GM19351 (cell line): ENCODE measurements at regions not wholly inside any gene's neighbourhood (a gene's known extent, or its start where the extent isn't known, plus 50 kb on each side); places are given as distances from the start of the nearest gene placed in this dataset.
"Not testable (repeated sequence)": the region's sequence is repeated elsewhere in the genome, so short reads cannot be mapped to it uniquely, and the experiment has no call there.

Source experiments
- ATAC-seq: cut with Tn5 transposase; IDR thresholded peaks from one replicate; pipeline ENCODE4 v1.9.1; 2021; ENCODE audit warnings: mild to moderate bottlenecking, moderate library complexity; ENCODE audit not compliant: unreplicated experiment

DNA sequence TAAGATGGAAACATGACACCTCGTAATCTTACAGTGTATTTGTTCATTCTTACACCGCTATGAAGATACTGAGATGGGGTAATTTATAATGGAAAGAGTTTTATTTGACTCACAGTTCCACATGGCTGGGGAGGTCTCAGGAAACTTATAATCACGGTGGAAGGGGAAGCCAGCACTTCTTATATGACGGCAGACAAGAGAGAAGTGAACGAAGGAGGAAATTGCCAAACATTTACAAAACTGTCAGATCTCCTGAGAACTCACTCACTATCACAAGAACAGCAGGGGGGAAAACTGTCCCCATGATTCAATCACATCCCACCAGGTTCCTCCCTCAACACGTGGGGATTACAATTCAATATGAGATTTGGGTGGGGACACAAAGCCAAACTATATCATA, 282.3 kb downstream of the HGF start:
- no peak for ATAC-seq

DNA sequence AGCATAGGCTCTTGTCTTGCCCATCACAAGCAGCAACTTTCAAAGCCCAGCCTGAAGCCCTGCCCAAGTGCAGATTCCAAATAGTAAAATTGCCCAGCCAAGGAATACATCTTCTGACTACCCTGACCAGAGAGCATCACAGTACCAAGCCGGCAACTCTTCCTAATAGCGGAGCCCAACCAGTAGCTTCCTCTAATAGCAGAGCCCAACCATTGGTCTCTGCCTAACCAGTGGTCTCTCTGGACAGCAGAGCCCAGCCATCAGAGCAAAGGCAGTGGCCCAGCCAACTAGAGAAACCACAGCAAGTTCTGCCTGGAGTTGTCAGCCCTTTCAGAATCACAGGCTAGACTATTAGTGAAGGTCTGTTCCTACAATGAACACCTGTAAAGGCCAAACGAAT, 285.6 kb downstream of the HGF start:
- ATAC-seq = no peak

DNA sequence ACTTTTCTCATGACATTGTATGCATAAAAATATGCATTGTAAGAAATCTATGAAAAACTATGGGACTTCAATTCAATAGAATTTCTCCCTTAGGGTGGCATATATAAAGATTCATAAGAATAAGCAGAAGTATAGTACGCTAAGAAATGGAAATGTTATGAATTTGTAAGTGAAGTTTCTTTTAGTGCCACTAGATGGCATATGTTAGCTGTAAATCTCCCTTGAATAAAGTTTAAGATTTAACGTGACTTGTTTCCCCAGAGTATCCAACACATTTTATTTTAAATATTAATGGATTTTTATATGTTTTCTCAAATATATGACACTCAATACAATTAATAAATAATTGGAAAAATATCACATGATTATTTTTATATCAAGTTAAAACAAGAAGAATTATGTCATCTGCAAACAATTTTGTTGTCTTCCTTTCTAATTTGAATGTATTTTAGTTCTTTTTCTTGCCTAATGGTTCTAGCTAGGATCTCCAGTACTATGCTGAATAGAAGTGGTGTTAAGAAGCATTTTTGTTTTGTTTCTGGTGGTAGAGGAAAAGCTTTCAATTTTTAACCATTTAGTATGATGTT, 287.2 kb downstream of the HGF start:
- peak; percentile 87 for ATAC-seq

DNA sequence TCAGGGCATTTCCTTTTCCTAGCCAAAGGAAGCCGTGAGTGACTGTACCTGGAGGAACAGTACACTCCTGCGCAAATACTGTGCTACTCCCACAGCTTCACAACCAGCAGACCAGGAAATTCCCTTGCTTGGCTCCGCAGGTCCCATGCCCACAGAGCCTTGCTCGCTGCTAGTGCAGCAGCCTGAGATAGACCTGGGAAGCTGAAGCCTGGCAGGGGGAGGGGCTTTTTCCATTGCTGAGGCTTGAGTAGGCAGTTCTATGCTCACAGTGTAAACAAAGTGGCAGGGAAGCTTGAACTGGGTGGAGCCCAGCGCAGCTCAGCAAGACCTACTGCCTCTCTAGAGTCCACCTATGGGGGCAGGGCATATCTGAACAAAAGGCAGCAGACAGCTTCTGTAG, 291.2 kb downstream of the HGF start:
- ATAC-seq = no peak

DNA sequence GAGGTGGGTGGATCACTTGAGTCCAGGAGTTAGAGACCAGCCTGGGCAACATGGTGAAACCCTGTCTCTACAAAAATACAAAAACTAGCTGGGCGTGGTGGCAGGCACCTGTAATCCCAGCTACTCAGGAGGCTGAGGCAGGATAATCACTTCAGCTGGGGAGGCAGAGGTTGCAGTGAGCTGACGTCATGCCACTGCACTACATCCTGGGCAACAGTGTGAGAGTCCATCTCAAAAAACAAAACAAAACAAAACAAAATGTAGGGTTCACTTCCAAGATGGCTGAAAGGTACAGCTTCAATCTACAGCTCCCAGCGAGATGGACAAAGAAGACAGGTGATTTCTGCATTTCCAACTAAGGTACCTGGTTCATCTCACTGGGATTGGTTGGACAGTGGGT, 291.6 kb downstream of the HGF start:
- ATAC-seq = not testable (repeated sequence)

DNA sequence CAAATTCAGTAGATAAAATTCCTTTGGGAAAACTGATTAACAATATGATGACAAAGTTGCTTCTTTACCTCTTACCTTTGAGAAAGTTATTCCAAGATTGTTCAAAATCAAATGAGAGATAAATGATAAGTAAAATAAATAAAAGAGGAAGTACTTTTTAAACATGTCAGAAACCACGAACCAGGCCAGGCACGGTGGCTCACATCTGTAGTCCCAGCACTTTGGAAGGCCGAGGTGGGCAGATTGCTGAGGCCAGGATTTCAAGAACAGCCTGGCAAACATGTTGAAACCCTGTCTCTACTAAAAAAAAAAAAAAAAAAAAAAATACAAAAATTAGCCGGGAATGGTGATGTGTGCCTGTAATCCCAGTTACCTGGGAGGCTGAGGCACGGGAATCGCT, 296.6 kb downstream of the HGF start:
- ATAC-seq = no peak

DNA sequence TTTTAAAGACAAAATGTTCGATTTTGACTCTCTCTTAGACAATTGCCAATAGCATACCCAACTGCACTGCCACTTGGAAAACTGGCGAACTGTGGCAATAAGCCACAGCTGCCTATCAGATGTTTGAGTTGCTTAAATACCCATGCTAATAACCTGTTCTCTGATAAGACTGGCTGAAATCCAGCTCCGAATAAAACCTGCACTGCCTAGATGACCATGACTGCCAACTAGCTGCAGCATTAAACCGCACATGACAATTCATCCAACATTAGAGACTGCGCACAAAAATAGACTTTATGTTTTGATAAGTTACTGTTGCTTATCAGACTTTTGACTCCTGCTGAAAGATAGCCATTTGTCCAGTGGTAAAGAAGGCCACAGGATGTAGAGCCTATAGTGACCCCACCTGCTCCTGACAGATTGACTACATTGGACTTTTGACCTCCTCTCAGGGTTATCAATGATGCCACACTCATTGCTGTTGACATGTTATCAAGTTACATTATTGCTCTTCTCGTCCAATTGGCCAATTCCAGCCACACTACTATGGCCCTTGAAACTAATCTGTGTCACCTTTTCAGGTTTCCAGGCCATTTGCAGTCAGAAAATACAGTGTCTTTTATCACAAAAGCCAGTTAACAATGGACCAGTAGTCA, 299.0 kb downstream of the HGF start:
- ATAC-seq = no peak

DNA sequence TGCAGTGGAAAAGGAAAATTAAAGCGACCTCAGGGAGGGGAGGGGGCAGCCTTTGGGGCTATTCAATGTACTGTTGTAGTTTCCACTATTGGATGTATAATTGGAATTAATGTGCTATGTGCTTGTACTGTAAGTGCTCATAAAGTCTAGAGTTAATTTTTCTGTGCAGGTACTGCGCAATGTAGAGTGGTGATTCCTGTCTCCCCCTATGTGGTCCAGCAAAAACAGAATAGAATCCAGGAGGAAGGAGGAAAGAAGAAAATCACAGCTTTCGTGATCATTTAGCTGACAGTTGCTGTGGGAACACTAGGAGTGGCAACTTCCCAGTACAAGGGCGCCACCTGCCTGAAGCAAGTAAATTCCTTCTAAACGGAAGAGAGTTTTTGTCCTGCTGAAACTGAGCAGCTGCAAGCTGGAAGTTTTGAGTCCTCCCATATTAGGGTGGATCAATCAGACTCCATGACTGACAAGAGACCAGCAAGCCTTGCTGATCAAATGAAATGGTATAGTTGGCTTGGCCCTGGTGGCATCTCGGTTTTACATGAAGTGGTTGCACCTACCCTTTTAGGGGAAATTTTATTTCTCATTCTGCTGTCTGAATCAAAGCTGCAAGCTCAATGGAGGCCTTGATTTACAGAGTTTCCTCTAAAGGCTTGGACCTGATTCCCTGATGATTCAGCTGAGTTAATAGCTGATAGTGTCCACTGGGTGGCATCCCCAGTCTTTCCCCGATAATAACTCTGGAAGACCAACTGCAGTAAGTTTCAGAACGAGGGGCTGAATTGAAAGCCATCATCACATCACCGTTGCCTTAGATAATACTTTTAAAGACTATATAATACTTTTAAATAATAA, 299.8 kb downstream of the HGF start:
- peak; percentile 73 for ATAC-seq

DNA sequence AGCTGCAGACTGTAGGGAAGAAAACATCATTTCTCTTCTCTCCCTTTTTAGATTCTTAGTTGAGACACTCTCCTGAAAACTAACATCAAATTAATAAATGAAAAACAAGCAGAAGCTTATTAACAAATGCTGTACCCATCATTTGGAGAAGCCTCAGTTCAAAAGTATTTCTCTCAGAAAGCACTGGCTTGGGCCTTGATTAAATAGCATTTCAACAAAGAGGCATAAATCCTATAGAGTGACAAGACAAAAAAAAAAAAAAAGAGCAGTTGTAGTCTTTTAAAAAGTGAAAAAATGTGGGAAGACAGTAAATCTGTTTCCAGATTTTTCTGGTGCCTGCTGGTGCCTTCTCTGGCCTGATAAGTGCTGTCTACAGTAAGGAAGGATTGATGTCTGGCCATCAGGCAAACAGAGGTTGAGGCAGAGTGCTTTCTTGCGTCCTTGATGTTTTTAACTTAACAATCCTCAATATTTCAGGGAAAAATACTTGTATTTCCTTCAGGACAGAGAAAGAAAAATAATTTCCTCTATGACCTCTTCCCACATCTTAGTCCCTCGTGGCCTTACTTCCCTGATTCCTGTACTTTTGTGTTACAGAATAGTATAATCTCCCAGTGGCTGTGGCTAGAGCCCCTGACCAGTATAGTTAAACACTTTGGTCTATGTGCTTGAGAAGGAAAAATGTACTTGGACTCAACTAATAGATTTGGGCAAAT, 300.5 kb downstream of the HGF start:
- ATAC-seq = no peak

DNA sequence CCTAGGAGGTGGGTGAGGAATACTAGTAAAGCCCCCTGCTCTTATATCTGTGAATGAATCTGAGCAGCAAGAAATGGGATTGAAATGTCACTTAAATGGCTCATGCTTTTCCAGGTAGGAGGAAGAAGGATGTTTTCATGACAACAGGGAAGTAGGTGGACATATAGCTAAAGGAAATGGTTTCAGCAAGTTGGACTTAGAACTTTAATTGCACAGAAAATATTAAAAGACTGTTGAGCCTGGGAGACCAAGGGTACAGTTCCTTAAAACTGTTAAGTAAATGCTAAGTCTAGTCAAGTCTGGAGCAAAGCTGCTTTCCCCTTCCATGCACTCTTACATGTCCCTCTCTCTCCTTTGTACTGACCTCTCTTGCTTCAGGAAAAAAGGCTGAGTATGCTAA, 301.3 kb downstream of the HGF start:
- ATAC-seq = no peak

DNA sequence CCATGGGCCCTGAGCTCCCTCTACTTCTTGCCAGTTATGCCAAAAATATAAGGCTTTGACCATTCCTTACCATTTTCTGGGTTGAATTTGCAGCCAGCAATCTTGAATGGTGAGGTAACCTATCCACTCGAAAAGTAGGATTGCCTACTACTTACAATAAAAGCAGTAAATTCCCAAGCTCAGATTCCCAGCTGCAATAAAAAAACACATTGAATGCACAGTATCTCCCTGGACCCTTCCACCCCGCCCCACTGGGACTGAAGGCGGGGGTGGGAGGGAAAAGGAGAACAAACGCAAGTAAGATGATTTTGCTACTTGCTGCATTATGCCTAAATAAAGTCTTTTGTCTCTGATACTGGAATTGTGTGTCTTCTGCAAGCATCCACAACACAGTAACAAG, 301.9 kb downstream of the HGF start:
- no peak for ATAC-seq

DNA sequence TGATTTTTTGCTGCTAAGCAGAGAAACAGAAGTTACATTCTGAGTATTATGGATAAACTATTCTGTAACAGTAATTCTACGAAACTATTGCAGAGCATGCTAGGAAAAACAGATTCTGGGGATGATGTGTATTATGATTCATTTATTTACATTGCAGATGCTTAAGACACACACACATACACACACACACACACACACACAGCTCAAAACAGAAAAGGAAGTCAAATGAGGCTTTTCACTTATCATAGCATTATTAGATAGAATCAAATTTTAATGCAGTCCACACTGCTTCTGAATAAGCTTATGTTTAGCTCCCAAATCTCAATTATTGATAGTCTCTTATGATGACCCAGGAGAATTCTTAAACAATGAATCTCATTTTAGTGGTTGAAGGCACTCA, 307.2 kb downstream of the HGF start:
- no peak for ATAC-seq

DNA sequence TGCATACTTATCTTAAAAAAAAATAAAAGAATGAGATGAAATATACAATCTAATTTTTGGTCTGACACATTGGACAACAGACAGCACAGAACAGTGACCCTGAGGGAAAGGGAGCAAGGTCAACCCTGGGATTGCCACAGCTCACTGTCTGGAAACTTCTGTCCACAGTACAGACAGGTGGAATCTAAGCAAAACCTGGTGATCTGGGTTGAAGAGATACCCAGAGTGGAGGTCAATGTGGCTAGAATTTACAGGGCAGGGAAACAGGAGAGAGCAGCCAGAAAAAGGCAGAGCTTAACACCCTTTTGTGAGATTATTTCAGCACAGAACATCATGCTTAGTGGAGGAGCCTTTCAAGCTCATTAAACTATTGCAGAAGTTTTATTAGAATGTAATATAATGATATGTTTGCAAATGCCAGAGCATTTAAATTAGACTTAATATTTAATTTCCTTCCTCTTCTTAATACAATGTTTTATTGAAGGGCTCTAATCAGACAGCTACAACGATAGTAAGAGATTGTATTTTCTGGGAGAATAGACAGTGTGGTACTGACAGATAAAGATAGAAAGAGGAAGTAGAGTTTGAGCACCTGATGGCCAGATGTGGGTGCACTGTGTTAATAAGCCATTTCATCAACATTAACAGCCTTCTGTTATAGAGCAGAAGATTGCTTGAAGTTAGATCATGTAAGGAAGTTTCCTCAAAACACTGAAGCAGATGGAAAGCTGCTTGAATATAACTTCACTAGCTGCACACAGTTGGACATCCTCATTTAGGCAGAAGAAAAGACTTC, 309.4 kb downstream of the HGF start:
- no peak for ATAC-seq

DNA sequence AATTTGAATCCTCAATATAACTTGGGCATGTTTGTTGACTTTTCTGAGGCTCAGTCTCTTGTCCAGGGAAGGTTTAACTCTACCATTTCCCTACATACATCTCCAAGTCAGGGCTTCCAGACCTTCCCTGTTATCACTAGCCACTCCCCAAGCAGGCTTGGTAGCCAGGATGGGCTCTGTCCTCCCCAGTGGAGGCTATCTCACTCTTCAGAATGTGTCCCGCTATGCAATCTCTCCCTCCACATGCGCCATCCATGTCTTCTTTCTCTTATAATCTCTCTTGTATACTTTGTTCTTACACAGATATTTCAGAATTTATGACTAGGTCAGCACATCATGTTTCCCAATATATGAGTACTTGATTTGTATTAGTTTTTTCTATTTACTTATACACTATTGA, 310.4 kb downstream of the HGF start:
- ATAC-seq = no peak

DNA sequence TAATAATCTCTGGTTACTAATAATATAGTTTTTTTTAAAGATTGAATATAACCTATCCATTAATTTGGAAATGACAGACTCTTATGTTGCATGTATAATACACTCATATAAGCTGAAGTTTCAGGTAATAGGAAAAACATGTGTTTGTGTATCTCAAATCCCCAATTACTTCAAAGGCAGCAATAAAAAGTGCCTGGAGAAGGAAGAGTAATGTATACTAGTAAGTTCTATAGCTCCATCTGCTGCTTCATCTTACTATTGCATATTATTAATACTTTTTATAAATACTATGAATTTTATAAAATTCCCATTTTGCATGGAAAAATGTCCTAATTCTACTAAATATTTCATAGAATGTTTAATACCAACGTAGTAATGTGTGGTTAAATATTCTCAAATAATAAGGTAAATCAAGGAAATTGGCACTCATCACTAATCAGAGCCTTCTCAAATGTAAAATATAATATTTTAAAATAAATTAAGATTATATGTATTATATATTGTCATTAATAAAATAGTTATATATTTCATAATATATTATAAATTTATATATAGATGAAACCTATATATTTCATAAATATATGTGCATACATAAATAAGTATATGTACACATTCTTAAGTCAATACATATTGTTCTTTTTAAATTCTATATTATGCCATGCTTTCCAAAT, 311.9 kb downstream of the HGF start:
- no peak for ATAC-seq

DNA sequence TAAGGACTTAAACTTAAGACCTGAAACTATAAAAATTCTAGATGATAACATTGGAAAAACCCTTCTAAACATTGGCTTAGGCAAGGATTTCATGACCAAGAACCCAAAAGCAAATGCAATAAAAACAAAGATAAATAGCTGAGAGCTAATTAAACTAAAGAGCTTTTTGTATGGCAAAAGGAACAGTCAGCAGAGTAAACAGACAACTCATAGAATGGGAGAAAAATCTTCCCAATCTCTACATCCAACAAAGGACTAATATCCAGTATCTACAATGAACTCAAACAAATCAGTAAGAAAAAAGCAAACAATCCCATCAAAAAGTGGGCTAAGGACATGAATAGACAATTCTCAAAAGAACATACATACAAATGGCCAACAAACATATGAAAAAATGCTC, 316.1 kb downstream of the HGF start:
- not testable (repeated sequence) for ATAC-seq

DNA sequence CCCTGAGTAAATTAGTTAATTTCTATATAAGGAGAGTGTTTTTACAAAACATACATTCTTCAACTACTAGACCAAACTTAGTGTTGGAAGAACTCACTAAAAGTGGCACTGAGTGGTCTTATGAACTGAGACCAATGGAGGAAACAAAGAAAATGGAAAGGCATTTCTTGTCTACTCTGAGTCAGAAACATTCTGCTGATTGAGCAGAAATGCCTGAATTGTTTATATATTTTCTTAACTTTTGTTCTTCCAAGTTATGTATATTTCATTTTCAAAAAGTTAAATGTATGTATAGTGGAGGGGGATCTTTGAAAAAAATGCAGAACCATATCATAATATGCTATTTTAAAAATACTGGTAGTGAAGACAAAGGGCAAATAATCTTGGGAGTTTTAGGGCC, 320.7 kb downstream of the HGF start:
- no peak for ATAC-seq

DNA sequence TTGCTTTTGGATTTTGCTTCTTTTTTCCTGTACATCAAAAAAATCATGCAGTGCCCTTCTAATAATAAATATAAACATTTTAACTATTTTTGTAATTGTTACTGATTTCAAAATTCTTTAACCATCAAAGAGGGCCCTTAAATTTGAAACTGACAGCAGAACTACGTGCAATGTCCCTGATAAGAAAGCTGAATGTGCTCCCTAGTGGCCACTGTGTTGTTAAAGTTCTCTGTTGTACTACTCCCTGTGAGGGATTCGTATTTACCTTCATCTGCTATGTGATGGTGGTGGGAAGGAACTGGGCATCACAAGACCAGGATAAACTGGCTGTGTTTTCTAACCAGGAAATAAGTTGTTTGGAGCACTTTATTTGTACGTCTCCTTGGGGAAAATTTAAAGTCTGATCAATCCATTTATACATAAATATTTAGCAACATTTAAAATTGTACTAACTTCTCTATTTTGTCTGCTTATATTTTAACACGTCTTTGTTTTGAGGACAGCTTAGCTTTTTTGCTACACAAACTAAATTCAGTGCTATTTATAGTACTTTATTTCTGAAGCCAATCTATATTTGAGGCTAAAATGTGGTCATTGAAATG, 322.4 kb downstream of the HGF start:
- peak; percentile 53 for ATAC-seq

DNA sequence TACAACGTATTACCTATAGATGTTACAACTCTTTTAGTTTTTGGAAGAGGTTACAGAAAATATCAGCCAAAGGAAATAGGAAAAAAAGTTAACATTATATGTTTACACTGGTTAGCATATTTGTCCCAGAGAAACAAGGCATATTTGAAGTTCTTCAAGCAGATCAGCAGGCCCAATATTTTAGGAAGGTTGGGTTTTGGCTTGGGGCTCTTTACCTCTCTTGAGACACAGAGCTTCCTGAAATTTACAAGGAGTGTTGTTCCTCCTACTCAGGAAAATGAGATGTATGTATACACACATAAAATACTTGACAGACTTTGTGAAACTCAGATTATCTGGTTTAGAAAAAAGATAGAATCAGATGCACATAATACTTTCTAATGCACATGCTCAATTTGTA, 323.6 kb downstream of the HGF start:
- ATAC-seq = no peak

DNA sequence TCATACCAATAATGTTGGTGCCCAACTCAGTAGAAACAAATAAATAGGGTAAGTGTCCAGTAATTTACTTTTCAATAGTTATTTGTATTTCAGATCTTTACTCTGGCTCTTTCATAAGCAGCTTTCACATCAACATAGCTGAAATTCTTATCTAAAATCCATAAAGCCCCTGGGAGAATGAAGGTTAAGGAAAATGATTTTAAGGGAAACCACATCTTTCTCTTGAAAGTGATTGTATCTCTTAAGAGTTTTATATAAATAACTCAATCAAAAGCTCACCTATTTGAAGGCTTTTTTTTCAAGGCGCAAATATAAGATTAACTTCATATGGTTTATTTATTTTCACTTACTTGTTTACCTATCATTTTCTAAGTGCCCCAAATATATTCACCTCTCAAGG, 324.4 kb downstream of the HGF start:
- no peak for ATAC-seq
